VCaP (cell line): ENCODE measurements at regions not wholly inside any gene's neighbourhood (a gene's known extent, or its start where the extent isn't known, plus 50 kb on each side); places are given as distances from the start of the nearest gene placed in this dataset.

Experiments used
- H3K27ac ChIP-seq: fragments of 450-650 bp; 2 replicates; pipeline ENCODE4 v1.5.1; 2017
- CTCF ChIP-seq: fragments of 450-650 bp; conservative IDR thresholded peaks from 2 replicates; pipeline ENCODE4 v1.5.1; 2017; ENCODE audit warnings: mild to moderate bottlenecking, moderate library complexity

GRCh38 chr21:16198546-16198945, 468.8 kb downstream of the USP25 start:
- H3K27ac ChIP-seq: no peak overlapping the region
- TF ChIP-seq CTCF: no peak

DNA sequence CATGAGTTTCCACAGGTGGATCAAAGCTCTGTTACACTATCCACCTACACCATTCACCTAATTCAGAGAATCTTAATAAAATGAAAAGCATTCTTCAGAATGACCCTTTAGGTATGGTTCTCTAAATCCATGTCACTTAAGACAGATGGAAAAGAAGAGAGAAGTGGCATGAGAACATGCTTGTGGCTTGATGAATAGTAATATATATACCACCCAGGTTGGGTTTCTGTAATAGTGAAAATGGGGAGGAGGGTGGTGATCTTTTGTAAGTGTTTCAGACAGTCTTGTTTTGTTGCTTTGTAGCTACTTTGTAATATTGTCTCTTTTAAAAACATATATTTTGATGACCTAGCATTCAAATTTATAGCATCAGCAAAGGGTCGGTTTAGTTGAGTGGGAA, 469.8 kb downstream of the USP25 start:
- H3K27ac ChIP-seq: no peak overlapping the region

DNA sequence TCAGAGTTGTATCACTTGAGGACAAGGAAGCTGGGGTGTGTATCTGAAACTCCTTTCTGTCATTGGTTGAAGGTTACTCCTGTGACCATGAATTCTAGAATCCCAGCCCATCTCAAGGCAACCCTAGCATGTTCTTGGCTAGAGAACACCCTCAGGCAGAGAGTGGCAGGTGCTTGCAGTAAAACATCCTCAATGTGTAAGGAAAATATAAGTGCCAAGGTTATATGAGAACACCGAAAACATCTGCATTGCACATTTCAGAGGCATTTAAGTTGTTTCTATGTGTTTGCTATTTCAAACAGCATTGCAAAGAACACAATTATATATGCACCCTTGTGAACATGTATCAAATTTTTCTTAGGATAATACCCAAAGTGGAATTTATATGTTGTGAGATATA, 471.9 kb downstream of the USP25 start:
- no peak for TF ChIP-seq CTCF

More for the DNA sequence above, 469.8 kb downstream of the USP25 start:
- TF ChIP-seq CTCF: no peak

DNA sequence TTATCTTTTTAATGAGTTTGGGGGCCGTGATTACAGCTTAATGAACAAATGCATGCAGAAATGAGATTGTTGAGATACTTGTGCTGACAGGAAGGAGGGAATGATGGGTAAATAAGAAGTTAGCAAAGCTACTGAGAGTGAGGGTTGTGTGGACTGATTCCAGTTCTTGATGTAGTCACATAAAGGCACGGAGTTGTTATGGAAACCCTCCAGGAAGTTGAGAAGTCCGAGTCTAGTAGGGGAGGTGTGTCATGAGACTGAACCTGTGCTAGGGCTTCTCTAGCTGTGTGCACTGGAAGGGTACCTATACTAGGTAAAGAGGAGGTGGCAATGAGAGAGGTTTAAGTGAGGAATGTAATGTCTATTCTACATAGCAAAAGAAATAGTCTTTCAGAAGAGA, 475.7 kb downstream of the USP25 start:
- H3K27ac ChIP-seq: no peak overlapping the region
- TF ChIP-seq CTCF: no peak

More for the DNA sequence above, 471.9 kb downstream of the USP25 start:
- H3K27ac ChIP-seq: no peak overlapping the region

DNA sequence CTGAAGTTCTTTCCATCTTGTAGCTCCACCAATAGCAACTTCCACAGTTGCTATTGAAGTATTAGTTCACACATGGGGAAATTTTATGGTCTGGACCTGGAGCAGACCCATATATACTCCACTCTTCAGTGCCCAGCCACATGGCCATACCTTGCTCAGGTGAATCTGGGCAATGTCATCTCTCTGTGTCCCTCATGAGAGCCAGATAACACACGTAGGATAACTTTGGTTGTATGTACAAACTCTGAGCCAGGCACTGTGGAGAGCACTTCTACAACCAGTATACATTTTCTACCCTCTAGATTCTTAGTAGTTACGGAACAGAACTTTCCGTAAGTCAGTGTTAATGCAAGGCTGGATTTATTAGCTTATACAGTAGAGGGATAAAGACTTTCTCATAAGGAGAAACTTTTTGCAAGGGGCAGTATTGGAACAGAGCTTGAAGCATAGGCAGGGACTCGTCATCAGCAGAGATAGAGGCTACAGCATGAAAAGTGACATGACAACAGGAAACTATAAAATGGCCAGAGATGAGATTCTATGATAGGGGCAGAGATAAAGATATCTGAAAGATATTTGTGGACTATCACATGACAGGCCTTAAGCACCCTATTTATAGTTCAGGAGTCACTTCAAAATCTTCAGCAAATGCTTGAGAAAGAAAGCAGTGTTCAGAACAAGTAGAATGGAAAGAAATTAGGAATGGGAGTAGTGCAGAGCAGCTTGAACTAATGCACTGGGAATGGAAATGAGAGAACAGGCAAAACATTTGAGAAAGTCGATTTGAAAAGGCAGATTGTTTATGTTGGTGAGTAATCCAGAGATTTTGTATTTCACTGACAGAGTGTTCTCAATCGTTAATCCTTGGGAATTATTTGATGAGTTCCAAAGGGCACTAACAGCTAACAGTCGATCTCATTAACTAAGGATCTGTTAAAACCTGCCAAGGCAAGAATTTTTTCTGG, 481.8 kb downstream of the USP25 start:
- peak overlapping the region; percentile 93 for H3K27ac ChIP-seq
- TF ChIP-seq CTCF: no peak

DNA sequence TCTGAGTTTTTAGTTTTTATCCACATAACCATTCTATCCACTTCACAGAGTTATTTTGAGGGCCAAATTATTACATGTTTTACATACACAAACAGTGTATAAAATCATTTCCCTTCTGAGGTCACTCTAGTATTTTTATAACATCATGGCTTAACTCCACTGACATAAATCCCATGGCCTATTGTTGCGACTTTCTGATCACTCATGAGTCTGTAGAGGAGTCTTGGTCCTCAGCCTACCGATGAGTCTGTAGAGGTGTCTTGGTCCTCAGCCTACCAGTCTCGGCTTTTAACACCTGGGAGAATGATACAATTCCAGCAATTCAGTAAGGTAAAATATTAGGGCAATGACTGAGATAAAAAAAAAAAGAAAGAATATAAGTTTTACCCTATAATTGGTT, 483.7 kb downstream of the USP25 start:
- TF ChIP-seq CTCF: no peak
- H3K27ac ChIP-seq: peak overlapping the region; percentile 93

DNA sequence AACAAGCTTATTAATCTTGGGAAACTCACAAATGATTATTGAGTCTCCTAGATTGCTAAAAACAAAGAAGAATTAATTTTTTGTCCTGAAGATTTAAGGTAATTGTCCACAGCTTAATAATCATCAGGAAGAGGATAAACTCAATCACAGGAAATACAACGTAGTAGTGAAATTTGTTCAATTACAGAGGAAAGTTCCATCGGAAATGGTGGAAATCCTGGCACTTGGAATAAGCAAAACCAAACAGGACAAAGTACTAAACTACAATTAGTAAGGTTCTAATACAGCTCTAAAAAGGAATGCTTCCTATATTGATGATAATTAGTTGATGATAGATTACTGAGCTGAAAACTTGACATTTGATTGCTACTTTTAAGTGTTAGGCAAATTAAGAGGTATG, 485.4 kb downstream of the USP25 start:
- no peak for TF ChIP-seq CTCF
- no peak overlapping the region for H3K27ac ChIP-seq
